GM18520 (cell line): ENCODE measurements at regions not wholly inside any gene's neighbourhood (a gene's known extent, or its start where the extent isn't known, plus 50 kb on each side); places are given as distances from the start of the nearest gene placed in this dataset.

ENCODE experiments used
- ATAC-seq: cut with Tn5 transposase; IDR thresholded peaks from one replicate; pipeline ENCODE4 v1.9.1; 2021; ENCODE audit not compliant: unreplicated experiment

- no peak for ATAC-seq
Observed at GRCh38 chr2:79359419-79359818, 153.4 kb upstream of the CTNNA2 start.

DNA sequence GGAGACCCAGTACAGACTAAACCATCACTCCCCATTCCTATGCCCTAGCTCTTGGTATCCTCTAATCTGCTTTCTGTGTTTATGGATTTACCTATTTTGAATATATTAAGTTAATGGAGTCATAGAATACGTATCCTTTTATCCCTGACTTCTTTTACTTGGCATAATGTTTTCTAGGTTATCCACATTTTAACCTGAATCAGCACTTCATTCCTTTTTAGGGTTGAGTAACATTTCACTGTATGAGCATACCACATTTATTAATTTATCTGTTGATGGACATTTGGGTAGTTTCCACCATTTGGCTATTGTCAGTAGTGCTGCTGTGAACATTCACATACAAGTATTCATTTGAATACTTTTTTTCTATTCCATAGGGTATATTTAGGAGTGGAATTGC is 157.3 kb upstream of the CTNNA2 start:
- no peak for ATAC-seq

- ATAC-seq = no peak
Observed at GRCh38 chr2:79327460-79327859, 167.9 kb upstream of the REG3A start.

DNA sequence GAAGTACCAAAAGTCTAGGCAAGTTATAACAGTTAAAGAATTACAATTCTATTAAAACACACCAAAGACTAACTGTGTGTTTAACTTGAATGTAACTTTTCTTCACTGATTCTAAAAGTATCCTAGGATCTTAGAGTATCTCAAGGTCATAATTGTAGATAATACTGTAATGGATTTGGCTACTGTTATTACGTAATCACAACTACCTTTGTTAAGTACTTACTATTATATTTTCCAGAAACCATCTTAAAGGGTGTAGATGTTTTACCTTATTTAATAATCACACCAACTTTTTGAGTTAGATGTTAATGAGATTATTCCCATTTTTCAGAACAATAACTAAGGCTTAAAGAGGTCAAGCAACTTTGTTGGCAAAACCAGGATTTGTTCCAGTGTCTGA is 161.3 kb upstream of the REG3A start:
- no peak for ATAC-seq

DNA sequence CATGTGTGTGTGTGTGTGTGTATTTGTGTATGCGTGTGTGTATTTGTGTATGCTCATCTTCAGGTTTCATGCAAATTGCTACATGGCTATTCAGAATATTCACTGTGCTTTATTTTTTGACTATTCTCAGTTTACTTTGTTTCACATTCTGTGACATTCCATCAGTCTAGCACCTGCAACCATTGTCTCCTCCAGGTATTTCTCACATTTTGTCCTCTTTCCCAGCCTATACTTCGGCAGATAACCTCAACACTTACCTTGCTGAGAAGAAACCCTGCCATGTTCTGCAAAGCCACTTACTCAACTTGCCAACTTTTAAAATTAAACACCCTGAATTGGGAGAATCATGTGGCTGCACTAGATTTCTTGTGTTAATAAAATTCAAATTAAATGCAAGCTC is 135.4 kb upstream of the REG3A start:
- ATAC-seq = no peak

DNA sequence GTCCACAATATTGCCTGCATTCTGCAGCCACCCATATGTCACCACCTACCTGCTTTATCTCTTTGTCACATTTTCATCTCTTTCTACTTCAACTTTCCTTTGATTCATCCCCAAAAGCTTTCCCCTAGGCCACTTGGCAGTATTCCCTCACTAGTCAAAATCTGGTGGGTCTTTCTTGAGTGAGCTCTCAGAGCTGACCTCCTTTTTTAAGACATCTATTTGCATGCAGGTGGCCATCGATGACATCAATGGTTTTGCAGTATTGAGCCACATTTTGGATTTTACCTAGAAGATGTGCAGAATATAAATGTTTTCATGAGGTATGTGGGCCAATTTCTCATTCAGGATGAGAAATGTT is 133.4 kb upstream of the REG3A start:
- no peak for ATAC-seq

- no peak for ATAC-seq
Observed at GRCh38 chr2:79292239-79292957, 132.8 kb upstream of the REG3A start.

DNA sequence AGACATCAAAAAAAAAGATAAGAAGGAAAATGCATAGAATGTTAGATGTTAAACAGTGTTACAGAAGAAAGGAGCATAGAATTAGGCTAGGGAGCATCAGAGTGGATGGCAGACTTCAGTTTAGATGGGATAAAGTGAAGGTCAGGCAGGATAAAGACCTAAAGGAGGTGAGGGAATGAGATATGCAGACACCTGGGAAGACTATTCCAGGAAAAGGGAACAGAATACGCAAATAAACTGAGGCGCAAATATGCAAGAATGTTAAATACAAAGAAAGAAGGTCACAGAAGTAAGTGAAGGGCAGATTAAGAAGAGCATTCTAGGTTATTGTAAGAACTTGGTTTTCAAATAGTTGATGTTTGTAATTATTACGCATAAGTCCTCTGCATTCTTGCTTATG is 116.3 kb upstream of the REG3A start:
- ATAC-seq = no peak

DNA sequence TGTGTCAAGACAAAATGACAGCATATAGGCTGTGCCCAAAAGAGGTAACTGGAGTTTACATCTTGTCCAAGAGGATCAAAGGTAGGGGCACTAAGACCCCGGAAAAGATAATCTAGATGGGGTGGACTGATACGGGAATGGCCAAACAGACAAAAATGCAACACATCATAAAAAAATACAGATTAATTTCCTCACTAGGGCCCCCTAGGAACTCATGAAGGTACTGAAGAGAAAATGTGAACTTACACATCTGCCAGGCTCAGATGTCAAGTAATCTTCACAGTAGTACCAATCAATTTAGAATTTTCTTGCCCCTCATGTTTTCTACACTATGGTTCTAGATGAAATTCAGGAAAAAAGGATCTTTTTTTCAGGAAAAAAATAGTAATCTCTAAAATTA is 115.6 kb upstream of the REG3A start:
- ATAC-seq = no peak

GRCh38 chr2:79272616-79273015 is 113.1 kb upstream of the REG3A start:
- no peak for ATAC-seq

DNA sequence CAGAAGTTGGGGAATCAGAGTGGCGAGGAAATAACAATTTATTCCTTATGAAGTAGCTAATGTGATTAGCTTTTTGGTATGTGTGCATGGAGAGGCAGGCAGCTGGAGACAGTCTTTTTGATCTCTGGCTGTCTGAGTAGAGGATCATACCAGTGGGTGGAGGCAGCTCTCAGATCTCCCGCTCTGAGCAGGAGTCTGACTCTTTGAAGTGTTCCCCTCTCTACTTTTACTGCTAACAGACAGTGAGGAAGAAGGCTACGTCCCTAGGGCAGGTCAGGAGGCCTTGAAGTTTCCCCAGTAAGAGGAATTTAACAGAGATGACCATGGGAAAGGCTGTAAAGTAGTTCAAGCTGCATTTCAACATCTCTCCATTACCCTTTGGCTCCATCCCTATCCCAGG is 111.9 kb upstream of the REG3A start:
- no peak for ATAC-seq

DNA sequence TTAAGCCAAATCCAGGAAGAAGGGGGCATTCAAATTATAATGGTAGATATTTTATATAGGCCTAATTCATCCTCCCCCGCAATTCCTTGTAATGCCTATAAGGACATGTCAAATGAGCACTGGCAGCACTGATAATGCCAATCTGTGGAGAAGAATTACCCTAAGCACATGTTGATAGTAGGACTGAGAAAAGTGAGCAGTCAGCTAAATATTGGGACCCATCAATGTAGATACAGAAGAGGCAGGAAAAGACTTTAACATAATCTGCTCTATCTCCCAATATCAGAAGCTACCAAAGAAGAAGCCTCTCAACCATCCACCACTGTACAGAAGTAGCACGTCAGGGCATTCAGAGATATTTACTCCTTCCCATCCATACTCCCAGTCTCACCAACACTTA is 101.3 kb upstream of the REG3A start:
- ATAC-seq = no peak

DNA sequence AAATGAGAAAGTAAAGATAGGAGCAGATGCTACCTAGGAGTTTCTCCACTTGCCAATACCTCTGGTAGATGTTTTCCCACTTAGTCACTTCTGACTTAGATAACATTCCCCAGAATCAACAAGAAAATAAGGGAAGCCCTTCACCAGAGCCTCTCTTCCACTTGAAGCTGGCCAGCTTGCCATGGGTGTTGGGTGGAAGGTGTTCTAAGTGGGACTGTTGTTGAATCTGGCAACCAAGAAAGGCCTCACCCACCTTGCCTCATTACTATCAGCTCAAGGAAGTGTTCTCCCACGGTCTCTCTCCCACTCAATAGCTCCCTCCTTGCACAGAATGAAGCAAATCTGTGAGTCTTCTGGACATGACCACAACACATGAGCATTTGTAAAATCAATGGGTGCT is 100.4 kb upstream of the REG3A start:
- ATAC-seq = no peak

DNA sequence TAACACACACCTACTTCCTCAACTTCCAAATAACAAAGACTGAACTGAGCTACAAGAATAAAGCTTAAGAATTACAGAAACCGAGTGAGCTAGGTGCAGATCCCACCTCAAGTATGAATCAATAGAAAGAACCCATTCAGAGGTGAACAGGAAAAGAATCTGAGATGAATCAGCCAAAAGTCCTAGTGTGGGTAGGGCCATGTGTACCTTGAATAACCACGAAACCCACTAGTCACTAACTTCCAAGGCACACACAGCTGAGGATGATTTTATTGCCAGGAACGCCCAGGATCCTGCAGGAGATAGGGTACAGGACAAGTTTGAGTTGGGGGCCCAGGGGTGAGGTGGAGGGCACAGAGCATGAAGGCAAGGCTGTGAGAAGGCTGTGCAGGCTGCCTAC is 99.7 kb upstream of the REG3A start:
- ATAC-seq = no peak

DNA sequence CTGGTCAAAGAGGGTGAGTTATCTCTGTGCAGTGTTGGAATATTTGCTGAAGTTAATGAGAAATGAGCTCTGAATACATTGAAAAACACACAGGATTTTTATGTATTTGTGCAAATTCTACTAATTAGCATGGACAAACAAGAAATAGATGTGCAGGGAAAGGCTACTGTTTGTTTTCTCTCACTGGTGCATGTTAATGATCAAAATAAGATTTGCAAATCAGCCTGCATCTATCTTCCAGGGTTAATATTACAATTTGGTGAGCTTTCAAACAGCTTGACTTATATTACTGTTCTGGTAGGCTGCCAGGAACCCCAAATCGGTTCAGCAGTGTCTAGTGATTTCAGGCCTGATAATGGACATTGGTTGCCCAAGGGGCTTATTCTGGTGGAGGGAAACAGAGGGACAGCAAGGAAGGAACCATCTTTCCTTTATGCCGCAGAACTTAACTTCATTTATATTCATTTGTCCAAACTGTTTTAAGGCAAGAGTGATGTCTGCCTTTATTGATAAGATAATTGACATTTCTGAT is 93.8 kb upstream of the REG3A start:
- no peak for ATAC-seq

DNA sequence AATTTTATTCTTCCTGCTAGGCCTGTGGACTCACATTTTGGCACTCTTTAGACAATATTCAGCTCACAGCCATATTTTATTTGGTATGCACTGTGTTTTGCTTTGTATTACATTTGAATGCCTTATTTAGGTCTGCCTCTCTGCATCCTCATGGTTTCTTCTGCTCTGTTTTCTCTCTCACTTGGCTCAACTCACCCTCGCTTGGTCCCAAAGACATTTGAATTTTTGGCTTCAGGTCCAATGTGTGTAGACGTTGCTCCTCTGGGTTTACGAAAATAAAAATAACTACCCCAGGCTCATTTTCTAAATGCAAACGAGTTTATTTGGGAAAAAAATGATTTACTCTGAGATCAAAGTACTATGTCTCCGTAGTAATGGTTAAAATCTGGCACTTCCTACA is 91.1 kb upstream of the REG3A start:
- ATAC-seq = no peak

- ATAC-seq = no peak
Observed at GRCh38 chr2:79248776-79249175, 89.2 kb upstream of the REG3A start.

DNA sequence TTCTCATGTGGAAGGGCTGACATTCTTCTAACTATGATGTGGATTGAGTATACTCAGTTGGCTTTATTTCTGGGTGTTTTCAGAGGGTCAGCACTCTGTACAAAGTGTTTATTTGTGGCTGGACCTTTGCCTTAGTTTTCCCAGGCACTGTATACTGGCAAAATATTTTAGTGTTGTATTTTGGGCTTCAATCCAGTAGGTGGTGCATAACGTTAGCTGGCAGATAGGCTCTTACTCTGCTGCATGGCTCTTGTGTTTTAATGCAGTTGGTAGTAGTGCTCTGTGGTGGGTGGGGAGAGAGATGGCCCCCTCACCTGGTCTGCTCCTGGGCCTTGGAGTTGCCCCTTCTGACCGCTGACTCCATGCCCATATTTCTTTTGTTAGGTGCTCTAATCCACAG is 75.6 kb upstream of the REG3A start:
- ATAC-seq = no peak

- no peak for ATAC-seq
Observed at GRCh38 chr2:79223539-79223938, 64.0 kb upstream of the REG3A start.

- ATAC-seq = peak; percentile 84
Observed at GRCh38 chr2:79219383-79219988, 59.9 kb upstream of the REG3A start.

GRCh38 chr2:79210274-79210917 is 50.8 kb upstream of the REG3A start:
- ATAC-seq = no peak
